ENCODE measurements at regions not wholly inside any gene's neighbourhood (a gene's known extent, or its start where the extent isn't known, plus 50 kb on each side); places are given as distances from the start of the nearest gene placed in this dataset.

DNA sequence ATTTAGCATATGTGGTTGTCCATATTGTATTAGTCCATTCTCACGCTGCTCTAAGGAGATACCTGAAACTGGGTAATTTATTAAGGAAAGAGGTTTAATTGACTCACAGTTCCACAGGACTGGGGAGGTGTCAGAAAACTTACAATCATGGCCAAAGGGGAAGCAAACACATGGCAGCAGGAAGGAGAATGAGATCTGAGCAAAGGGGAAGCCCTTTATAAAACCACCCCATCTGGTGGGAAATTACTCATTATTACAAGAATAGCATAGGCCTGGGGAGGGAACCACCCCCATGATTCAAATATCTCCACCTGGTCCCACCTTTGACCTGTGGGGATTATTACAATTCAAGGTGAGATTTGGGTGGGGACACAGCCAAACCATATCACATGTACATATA, 122.6 kb upstream of the ANK2 start:
- TF ChIP-seq, protein P1, sequence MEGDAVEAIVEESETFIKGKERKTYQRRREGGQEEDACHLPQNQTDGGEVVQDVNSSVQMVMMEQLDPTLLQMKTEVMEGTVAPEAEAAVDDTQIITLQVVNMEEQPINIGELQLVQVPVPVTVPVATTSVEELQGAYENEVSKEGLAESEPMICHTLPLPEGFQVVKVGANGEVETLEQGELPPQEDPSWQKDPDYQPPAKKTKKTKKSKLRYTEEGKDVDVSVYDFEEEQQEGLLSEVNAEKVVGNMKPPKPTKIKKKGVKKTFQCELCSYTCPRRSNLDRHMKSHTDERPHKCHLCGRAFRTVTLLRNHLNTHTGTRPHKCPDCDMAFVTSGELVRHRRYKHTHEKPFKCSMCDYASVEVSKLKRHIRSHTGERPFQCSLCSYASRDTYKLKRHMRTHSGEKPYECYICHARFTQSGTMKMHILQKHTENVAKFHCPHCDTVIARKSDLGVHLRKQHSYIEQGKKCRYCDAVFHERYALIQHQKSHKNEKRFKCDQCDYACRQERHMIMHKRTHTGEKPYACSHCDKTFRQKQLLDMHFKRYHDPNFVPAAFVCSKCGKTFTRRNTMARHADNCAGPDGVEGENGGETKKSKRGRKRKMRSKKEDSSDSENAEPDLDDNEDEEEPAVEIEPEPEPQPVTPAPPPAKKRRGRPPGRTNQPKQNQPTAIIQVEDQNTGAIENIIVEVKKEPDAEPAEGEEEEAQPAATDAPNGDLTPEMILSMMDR (IDR thresholded peaks at IDR 0.05): no peak
- TF ChIP-seq POLR2AphosphoS5 (IDR thresholded peaks at IDR 0.05): no peak
